GM19328 (cell line): ENCODE measurements at regions not wholly inside any gene's neighbourhood (a gene's known extent, or its start where the extent isn't known, plus 50 kb on each side); places are given as distances from the start of the nearest gene placed in this dataset.
"Not testable (repeated sequence)": the region's sequence is repeated elsewhere in the genome, so short reads cannot be mapped to it uniquely, and the experiment has no call there.

ENCODE experiments used
- ATAC-seq: cut with Tn5 transposase; IDR thresholded peaks from one replicate; pipeline ENCODE4 v1.9.1; 2021; ENCODE audit warnings: mild to moderate bottlenecking, moderate library complexity; ENCODE audit not compliant: unreplicated experiment

DNA sequence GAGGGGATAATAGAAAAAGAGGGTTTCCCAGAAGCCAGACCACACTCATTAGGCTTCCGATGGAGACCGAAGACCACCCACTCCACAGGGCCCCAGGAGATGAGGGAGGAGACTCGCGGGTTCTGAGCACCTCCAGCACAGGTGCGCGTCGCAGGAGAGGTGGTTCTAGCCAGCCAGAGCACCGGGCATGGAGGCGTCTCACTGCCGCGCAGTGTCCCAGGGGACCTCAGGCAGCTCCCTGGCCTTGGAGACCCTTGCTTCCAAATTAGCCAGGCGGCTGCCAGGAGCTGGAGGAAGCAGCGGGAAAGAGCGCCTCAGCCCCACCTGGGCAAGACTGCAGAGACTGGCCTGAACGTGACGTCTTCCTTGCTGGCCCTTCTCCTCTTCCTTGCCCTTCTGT is 115.4 kb upstream of the FBXL7 start:
- no peak for ATAC-seq

DNA sequence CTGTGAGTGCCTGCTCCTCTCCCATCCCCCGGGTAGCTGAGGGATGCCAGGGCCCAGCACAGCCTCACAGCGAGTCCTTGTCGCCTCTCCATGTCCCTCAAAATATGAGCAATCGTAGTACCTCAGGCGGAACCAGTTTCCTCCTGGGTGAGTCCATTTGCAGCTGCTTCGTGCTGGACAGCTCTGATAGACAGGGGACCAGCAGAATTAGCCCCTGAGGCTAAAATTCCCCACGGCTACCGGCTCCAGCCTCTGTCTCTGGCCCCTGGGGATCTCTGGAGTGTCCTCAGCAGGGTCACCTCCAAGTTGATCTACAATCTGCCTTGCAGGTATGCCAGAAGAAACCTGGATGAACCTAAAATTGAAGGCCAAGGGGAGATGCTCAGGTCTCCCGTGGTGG is 115.8 kb upstream of the FBXL7 start:
- no peak for ATAC-seq

DNA sequence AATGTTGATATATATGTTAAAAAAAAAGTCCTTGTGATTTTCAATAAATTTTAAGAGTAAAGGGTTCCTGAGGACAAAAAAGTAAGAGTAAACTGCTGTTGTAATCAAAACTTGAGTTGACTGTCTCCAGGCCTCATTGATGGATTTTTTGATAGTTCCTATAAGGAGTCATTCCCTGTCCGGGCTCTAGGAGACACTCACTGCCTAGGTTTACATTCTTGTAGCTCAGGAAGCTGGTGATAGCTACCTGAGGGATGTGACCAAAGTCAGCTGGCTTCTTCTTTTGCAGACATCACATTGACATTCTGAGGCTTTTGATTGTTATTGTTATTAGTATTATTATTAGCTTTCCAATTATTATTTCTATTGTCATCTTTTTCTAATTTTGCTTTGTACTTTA is 116.5 kb upstream of the FBXL7 start:
- ATAC-seq: no peak

DNA sequence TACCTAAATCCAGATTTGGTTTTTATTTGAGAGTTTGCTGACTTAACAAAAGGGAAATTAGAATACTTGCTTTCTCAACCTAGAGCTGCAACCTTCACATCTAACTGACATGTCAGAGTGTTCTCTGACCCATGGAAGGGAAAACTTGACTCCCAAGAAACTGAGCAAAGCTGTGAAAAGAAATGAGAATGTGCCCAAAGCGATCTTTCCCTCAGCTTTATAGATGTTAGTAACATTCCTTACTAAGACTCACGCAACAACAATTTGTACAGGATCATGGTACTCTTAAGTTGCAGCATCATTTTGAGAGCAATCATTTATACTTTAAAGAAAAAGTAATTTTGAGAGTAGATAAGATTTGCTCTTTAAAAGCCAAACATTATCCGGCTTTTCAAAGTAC is 117.0 kb upstream of the FBXL7 start:
- ATAC-seq: no peak

DNA sequence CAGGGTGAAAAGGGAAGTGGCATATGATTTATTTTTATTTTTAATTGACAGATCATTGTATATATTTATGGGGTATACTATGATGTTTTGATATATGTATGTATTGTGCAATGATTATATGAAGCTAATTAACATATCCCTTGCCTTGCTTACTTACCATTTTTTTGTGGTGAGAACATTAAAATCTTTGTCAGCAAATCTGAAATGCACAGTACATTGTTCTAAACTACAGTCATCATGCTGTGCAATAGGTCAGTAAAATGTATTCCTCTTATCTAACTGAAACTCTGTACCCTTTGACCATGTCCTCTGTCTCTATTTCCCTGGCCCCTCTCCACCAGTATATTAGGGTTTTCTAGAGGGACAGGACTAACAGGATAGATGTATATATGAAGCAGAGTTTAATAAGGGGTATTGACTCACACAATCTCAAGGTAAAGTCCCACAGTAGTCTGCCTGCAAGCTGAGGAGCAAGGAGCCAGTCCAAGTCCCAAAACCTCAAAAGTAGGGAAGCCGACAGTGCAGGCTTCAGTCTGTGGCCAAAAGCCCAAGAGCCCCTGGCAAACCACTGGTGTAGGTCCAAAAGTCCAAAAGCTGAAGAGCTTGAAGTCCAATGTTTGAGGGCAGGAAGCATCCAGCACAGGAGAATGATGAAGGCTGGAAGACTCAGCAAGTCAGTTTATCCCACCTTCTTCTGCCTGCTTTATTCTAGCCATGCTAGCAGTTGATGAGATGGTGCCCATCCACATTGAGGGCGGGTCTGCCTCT is 122.2 kb upstream of the FBXL7 start:
- no peak for ATAC-seq

DNA sequence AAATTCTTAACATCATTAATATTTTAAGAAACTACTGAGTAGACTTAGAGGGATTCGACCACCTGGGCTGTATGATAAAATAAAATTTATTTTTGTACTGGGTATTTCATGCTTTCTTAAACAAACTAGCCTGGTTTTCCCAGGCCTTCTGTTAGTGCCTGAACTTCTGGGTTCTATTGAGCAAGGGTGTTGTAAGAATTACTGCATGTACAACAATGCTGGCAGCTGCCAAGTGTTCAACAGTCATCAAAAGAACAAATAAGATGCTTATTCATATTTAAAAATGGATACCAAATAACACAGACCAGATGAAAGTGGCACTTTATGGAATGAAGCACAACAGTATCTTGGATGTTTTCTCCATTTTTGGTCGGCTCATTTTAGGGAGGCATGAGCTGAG is 123.2 kb upstream of the FBXL7 start:
- ATAC-seq: no peak

DNA sequence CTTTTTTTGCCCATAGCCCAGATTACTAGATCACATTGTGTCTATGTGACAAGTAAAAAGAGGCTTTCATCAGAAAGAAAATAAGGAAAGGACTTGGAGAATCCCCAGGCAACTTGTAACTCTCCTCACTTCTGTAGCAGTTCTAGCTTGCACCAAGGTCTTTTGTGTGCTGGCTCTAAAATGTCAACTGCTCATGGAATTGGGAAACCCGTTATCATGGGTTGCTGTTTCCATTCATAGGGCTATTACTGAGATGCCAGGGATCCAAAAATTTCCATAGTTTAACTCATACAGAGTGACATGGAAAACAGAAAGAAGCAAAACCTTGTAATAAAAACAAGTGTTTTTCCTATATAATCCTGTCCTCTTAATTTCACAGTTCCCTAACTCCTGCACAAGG is 123.9 kb upstream of the FBXL7 start:
- no peak for ATAC-seq

DNA sequence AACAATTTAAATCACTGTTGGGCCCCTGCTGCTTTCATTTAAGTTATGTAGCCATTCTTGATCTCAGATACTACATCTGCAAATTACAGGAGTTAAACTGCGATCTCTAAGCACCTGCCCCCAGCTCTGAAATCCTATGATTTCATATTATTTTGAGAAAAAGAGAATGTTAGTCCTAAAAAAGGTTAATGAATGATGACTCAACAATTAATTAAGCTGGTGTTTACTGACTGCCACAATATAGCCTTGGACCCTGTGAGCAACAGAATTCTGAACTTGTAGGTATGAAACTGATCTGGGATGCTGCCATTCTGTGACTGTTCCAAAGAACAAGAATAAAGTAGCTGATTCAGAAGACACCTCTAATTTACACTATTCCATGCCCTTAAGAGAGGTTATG is 124.4 kb upstream of the FBXL7 start:
- no peak for ATAC-seq

DNA sequence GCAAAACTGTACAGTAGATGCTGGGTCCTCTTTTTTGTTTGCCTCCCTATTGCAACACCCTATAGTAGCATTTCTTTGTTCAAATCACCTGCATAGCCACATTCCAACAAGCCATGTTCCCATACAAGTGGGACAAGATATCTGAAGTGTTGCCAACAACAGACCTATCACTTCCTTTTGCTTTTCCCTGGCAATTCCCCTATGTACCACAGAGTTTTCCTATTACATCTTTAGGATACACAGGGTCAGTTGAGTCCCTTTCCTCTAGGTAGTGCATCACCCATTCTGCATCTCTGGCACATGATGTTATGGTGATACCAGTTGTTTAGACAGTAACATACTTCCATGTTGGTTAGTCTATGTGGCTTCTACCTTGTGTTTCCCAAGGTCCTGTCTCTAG is 125.1 kb upstream of the FBXL7 start:
- ATAC-seq: no peak

DNA sequence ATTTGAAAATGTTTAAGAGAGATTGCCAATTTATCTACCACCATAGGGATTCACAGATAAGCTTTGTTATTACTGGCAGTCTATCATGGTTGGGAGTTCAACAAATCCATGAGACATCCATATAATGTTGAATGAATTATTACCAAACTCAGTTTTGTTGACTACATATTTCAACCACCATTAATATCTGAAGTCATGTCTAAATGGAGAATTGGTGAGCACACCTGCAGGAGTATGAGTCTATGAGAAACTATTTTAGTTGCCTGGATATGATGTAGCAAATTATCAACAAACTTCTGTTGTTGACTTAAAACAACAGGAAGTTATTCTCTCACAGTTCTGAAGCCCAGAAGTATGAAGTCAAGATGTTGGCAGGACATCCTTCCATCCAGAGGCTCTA is 126.8 kb upstream of the FBXL7 start:
- ATAC-seq: no peak

DNA sequence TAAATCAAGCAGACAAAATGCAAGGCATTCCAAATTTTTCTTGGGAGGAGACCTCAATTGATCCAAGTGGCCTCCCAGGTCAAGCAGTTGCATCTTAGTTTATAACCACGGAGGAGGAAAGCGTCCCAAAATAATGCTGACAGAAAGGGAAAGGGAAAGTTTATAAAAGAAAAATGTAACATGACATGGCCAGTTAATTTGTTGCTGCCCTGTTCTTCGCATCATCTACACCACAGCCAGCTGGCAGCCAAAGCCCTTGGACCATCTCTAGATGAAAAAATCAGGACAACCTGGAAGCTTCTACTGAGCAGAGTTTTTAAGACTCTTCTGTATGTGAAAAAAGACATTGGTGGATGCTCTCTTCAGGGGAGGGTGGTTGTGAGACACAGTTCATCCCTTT is 128.8 kb upstream of the FBXL7 start:
- no peak for ATAC-seq

DNA sequence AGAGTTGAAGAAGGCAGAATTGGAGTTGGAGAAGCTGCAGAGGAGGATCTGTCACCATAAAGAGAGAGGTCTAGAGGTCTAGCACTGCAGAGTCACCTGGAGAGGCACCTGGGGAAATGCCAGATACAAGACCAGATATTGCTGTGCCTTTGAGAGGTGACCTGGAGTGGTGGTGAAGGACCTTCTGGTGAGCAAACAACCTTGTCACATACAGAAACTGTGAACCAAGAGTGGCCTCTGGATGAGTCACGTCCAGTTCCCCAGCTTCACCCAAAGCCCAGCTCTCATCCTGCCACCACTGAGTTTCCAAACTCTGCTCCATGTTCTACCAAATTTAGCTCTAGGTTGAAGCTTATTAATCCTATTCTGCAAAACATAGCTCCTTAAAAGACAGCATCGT is 131.1 kb upstream of the FBXL7 start:
- no peak for ATAC-seq

DNA sequence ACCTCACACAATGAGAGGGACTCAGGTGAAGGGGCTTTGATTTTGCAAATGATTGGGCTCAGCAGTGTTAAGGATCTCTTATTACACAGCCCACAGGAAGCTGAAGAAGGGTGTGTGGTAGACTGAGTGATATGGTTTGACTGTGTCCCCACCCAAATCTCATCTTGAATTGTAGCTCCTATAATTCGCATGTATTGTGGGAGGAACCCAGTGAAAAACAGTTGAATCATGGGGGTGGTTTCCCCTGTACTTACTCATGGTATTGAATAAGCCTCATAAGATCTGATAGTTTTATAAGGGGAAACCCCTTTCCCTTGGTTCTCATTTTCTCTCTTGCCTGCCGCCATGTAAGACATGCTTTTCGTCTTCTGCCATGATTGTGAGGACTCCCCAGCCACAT is 132.5 kb upstream of the FBXL7 start:
- ATAC-seq: no peak

DNA sequence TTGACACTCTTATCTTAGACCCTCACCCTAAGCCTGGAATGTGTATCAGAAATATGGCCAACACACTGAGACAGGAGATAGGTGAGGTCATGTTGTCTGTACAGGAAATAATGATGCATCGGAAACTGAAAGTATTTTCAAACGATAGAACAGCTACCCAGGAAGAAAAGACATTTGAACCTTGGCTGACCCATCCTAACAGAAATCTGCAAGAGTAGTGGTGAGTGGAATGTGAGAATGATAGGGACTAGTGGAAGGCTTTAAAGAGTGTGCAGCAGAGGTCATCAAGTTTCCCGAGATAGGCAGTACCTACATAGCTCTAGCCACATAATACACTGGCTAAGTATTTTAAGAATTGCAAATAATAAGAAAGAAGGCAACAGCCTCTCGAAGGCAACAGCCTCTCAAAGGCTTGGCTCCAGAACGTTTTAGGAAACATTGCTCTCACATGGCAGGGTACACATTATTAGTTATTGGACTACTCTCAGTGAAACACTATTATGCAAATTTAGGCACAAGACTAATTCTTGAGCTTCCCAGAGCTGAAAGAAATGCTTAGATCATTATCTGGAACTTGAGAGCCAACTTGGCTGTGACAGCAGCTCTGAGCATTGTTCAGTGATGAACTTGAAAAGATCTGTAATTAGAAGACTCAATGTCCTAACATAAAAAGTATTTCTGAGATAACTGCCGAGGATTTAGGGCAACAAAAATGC is 133.1 kb upstream of the FBXL7 start:
- no peak for ATAC-seq

DNA sequence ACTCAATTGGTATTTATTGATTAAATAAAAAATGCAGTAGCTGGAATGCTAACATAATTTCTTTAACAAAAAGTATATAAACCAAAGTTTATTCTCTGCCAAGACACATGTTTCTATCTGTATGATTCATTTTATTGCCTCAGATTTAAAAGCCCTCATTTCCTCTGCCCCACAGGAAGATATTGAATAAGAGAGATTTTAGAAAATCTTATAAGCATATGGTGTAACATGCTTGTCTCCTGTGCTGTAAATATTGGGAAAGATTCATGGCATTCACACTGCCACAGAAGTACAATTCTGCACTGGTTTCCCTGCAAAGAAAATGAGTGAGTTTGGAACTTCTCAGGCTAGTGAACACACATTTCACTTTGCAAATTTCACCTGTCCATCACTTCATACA is 134.9 kb upstream of the FBXL7 start:
- ATAC-seq: no peak

DNA sequence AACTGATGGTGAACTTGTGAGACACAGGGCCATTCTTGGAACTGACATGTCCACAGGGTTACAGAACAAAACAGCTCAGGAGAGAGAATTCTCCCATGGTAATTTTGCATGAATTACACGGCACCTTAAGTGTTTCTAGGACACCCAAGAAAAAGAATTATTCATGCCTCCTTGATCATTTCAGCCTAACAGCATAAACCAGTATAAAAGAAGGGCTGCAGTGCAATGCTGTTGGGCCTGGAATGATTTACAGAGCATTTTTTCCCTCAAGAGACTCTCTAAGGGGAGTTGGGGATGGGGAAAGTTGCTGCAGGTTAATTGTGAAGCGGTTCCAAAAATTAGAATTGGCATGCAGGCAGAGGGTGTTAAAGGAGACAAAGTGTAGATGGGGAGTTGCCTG is 136.4 kb upstream of the FBXL7 start:
- ATAC-seq: no peak

DNA sequence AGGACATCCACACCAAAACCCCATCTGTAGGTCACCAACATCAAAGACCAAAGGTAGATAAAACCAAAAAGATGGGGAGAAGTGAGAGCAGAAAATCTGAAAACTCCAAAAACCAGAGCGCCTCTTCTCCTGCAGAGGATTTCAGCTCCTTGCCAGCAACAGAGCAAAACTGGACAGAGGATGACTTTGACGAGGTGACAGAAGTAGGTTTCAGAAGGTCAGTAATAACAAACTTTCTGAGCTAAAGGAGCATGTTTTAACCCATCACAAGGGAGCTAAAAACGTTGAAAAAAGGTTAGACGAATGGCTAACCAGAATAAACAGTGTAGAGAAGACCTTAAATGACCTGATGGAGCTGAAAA is 142.9 kb upstream of the FBXL7 start:
- not testable (repeated sequence) for ATAC-seq

DNA sequence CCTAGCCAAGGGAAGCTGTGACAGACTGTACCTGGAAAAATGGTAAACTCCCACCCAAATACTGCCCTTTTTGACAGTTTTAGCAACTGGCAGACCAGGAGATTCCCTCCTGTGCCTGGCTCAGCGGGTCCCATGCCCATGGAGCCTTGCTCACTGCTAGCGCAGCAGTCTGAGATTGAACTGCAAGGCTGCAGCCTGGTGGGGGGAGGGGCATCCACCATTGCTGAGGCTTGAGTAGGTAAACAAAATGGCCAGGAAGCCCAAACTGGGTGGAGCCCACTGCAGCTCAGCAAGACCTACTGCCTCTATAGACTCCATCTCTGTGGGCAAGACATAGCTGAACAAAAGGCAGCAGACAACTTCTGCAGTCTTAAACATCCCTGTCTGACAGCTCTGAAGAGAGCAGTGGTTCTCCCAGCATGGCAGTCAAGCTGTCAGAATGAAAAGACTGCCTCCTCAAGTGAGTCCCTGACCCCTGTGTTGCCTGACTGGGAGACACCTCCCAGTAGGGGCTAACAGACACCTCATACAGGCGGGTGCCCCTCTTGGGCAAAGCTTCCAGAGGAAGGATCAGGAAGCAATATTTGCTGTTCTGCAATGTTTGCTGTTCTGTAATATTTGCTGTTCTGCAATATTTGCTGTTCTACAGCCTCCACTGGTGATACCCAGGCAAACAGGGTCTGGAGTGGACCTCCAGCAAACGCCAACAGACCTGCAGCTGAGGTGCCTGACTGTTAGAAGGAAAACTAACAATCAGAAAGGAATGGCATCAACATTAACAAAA is 143.5 kb upstream of the FBXL7 start:
- not testable (repeated sequence) for ATAC-seq

DNA sequence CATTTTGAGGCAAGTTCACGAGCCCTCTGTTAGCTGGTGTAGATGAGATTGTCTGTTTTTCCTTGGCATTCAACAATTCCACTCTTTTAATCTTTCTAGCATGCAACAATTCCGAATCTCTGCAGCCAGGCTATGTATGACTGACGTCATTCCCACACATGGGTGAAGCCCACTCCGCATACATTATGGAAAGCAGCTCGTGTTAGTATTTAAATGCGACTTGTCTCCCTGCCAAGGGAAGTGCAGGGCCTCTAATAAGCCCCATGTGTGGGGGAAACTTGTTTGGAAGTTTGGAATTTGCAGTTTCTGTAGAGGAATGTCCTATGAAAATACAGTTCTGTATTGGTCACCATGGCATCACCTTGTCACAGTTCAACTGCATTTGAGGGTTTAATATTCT is 146.0 kb upstream of the FBXL7 start:
- ATAC-seq: no peak

DNA sequence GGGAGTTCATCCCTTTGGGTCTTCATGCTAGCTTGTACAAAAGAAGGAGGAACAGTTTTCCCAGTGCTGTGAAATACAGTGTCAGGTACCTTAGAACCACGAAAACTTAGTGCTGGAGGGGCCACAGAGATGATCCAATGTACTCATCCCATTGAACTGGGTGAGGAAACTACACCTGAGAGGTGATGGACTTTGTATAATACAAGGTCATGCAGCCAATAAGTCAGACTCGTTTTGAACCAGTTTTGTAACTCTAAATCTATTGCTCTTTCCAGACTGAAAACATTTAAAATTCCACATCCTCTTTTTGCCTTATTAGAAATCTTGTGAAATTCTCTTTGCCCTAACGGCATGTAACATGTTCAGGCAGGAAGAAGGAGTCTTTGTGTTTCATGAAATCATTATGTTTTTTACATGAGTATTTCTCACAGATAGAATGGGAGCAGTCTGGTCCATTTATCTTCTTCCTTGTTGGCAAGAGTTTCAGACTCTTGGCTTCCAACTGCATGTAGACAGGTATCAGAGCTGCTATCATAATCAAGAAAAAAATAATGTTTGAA is 146.8 kb upstream of the FBXL7 start:
- no peak for ATAC-seq

DNA sequence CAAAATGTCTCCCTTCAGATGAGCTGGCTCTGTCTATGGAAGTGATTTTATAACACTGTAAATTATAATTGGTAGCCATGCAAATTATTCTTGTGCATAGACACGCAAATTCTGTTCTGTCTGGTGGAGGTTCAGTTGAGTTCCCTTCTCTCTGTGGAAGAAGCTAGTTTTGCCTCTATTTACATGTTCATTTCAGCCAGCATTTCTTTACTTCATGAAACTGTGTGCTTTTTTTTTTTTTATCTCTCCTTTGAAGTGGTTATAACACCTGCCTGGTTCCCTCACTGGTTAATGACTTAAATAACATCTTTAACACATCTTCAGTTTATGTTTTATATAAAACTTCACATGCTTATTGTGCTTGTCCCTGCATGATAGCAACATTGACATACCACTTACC is 149.4 kb upstream of the FBXL7 start:
- no peak for ATAC-seq

DNA sequence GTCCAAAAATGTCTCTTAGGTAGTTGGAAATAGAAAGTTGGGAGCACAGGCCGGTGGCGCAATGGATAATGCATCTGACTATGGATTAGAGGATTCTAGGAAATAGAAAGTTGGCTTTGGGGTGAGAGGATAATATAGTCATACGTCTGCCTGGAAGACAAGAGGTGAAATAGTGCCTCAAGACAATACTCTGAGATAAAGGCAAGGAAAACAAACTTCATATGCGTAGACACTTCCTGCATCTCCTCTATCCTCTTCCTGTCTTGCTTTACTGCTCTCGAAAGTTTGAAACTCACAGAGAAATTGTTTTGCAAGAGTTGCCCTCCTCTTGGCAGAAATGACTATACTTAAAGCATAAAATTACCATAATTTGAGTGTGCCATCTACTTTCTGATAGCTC is 153.2 kb upstream of the FBXL7 start:
- no peak for ATAC-seq
